Breast epithelium (tissue), 4 donors: ENCODE measurements at regions not wholly inside any gene's neighbourhood (a gene's known extent, or its start where the extent isn't known, plus 50 kb on each side); places are given as distances from the start of the nearest gene placed in this dataset.

Experiments used
- DNase-seq, 2 donors: peaks; one replicate each; pipeline ENCODE4 v3.0.0-alpha.2; 2019; ENCODE audit warnings: low spot score in 2 of 2
- H3K27ac ChIP-seq, 2 donors: fragments of 200-600 bp; sonication (generic) in 1 of 2; one replicate each; pipeline ENCODE4 v1.5.1; 2016 to 2019; ENCODE audit warnings: mild to moderate bottlenecking in 1 of 2
- H3K27me3 ChIP-seq, 2 donors: fragments of 200-600 bp; sonication (generic) in 1 of 2; one replicate each; pipeline versions ENCODE4 v1.5.1 to v1.6.0; 2017 to 2019; ENCODE audit warnings: control low read depth in 1 of 2, mild to moderate bottlenecking in 1 of 2
- H3K36me3 ChIP-seq: fragments of 200-600 bp; one replicate; pipeline ENCODE4 v1.5.1; 2019
- H3K4me1 ChIP-seq, 2 donors: fragments of 200-600 bp; sonication (generic); one replicate each; pipeline ENCODE4 v1.5.1; 2016 to 2019; ENCODE audit warnings: control low read depth in 1 of 2
- H3K4me3 ChIP-seq, 3 donors: fragments of 200-600 bp; sonication (generic); 1 replicate in 2 of 3; 2 replicates in 1 of 3; pipeline ENCODE4 v1.5.1; 2016 to 2019; ENCODE audit warnings: mild to moderate bottlenecking in 3 of 3, moderate library complexity in 2 of 3
- H3K9me3 ChIP-seq, 2 donors: fragments of 200-600 bp; sonication (generic) in 1 of 2; one replicate each; pipeline ENCODE4 v1.5.1; 2016 to 2019; ENCODE audit warnings: control low read depth in 1 of 2
- POLR2A ChIP-seq: fragments of 450-650 bp; IDR thresholded peaks from one replicate; pipeline ENCODE4 v1.6.1; 2016; ENCODE audit warnings: antibody characterized with exemption, mild to moderate bottlenecking, moderate library complexity
- POLR2AphosphoS5 ChIP-seq, 3 donors: sonication (generic); formaldehyde crosslinking; IDR thresholded peaks; one replicate each; pipeline ENCODE4 v1.6.1; 2017; ENCODE audit warnings: antibody characterized with exemption in 3 of 3
- intact Hi-C: fragments of 100-400 bp; cut with DNase I; formaldehyde crosslinking; loops from one replicate; pipeline ENCODE4 v1.15.1; 2023; ENCODE audit warnings: low total_unique reads
- TF ChIP-seq, protein P1 (sequence below), 3 donors: fragments of 450-650 bp; IDR thresholded peaks; one replicate each; pipeline ENCODE4 v1.5.1; 2016 to 2017; ENCODE audit warnings: antibody characterized with exemption in 3 of 3, mild to moderate bottlenecking in 3 of 3, moderate library complexity in 3 of 3

DNA sequence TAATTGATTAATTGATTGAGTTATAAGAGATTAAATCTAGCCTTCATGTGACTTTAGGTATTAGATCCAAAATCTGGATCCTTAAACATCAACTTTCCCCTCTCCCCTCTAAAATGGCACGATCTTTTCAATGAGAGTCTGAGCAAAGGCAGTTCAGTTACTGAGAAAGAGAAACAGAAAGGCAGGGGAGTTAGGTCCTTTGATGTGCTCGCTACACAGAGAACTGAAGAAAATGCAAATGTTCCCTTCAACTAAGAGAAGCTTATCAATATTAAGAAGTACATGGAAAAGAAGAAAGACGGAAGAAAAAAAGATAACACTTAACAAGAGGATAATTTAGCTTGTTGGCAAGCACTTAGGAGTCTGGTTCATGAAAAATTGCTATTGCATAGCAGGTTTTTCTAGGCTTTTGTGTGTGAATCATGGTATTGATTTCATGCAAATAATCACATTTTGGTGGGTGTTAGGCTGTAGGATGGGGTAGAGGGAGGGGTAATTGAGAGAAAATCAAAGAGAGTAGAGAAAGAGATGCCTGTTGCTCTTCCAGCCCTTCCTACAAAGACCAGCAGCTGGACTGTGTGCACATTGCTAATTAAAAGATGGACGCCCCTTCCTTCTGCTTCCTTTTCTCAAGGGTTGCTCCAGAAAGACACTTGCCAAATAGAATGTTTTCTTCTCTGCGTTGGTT, 307.6 kb upstream of the PLXNA2 start:
- Histone ChIP-seq H3K9me3 (no peaks in the 10 kb centered on the region), H3K27me3 (no peaks in the 10 kb centered on the region), H3K4me3 (no peak overlapping the region), H3K36me3 (no peaks in the 10 kb centered on the region), H3K4me1 (no peaks in the 10 kb centered on the region), H3K27ac (no peak overlapping the region)
- TF ChIP-seq, protein P1, sequence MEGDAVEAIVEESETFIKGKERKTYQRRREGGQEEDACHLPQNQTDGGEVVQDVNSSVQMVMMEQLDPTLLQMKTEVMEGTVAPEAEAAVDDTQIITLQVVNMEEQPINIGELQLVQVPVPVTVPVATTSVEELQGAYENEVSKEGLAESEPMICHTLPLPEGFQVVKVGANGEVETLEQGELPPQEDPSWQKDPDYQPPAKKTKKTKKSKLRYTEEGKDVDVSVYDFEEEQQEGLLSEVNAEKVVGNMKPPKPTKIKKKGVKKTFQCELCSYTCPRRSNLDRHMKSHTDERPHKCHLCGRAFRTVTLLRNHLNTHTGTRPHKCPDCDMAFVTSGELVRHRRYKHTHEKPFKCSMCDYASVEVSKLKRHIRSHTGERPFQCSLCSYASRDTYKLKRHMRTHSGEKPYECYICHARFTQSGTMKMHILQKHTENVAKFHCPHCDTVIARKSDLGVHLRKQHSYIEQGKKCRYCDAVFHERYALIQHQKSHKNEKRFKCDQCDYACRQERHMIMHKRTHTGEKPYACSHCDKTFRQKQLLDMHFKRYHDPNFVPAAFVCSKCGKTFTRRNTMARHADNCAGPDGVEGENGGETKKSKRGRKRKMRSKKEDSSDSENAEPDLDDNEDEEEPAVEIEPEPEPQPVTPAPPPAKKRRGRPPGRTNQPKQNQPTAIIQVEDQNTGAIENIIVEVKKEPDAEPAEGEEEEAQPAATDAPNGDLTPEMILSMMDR (IDR thresholded peaks at IDR 0.05) = no peak
- TF ChIP-seq POLR2AphosphoS5 (IDR thresholded peaks at IDR 0.05) = no peak
- TF ChIP-seq POLR2A = no peak
- intact Hi-C loops = no loop called here
- DNase-seq = no peak

DNA sequence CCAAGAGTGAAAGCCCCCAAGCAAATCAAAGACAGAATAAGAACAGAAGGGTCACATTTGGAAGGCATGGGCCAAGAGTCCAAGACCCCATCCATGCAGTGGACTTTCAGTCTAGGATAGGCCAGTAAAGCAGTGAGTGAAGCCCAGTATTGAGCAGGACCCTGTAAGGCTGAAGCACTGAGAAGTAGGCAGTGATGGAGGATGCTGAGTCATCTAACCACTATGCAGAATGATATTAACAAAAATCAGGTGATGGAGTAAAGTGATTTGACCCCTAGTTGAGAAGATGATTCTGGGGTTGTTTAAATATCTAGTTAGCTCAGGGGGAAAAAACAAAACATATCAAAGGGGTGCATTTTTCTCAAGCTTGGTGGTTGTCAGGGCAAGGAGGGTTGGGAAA, 308.7 kb upstream of the PLXNA2 start:
- intact Hi-C loops = no loop called here
- no peak for DNase-seq
- H3K27ac ChIP-seq = no peak overlapping the region
- no peaks in the 10 kb centered on the region for H3K4me1 ChIP-seq
- H3K9me3 ChIP-seq = no peaks in the 10 kb centered on the region
- H3K4me3 ChIP-seq = no peak overlapping the region
- H3K36me3 ChIP-seq = no peaks in the 10 kb centered on the region
- TF ChIP-seq POLR2AphosphoS5 (IDR thresholded peaks at IDR 0.05) (no peak), POLR2A (no peak)
- TF ChIP-seq, protein P1 (IDR thresholded peaks at IDR 0.05) = no peak
- no peaks in the 10 kb centered on the region for H3K27me3 ChIP-seq

DNA sequence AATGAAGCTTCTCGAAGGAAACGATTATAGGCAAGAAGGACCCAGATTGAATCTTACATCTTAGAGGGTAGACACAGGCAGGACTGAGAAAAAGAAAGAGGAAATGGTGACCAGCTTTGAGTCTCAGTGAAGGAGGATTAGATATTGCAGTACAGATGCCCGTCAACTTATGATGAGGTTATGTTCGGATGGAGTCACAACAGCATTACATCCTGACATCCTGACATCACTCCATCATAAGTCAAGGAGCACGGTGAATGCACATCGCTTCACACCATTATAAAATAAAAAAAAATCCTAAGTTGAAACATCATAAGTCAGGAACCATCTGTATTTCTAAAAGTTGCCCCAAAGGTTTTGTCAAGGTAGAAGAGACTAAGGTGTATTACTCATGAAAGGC, 312.3 kb upstream of the PLXNA2 start:
- Histone ChIP-seq H3K4me1 (no peaks in the 10 kb centered on the region), H3K36me3 (no peaks in the 10 kb centered on the region), H3K27me3 (no peaks in the 10 kb centered on the region), H3K27ac (no peak overlapping the region), H3K4me3 (no peak overlapping the region), H3K9me3 (no peaks in the 10 kb centered on the region)
- TF ChIP-seq POLR2A (no peak), POLR2AphosphoS5 (IDR thresholded peaks at IDR 0.05) (no peak)
- TF ChIP-seq, protein P1 (IDR thresholded peaks at IDR 0.05) = no peak
- DNase-seq = no peak
- intact Hi-C loops = no loop called here

DNA sequence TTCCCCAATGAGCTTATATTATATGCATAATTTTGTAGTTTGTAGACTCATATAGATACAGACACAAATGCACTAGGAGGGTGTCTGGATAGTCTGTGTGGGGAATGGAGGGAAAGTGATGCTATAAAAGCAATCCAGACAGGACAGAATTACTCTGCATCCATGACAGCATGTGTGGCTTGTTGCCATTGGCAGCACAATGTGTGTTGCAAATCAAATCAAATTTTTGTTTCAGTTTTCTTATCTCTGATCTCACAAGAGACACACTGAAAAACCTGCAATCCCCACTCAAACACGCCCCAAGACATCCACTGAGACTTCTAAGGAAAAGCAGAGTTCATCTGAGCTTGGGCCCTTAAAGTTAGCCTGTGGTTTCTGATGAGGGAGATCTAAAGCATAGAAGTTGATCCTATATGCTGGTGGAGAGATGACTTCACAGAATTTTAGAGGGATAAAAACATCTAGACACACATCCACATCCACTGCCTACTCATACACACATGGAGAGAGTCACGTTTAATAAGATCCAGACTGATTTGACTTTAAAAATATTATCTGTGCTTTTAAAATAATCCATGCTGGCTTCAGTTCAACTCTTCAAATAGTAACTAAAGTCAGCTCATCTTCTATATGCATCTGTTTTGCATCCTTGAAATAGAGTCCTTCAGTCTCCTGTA, 313.0 kb upstream of the PLXNA2 start:
- H3K27ac ChIP-seq = no peak overlapping the region
- no peaks in the 10 kb centered on the region for H3K9me3 ChIP-seq
- no peaks in the 10 kb centered on the region for H3K36me3 ChIP-seq
- intact Hi-C loops = no loop called here
- DNase-seq = no peak
- H3K27me3 ChIP-seq = no peaks in the 10 kb centered on the region
- no peak overlapping the region for H3K4me3 ChIP-seq
- TF ChIP-seq POLR2A (no peak), POLR2AphosphoS5 (IDR thresholded peaks at IDR 0.05) (no peak)
- TF ChIP-seq, protein P1 (IDR thresholded peaks at IDR 0.05) = no peak
- H3K4me1 ChIP-seq = no peaks in the 10 kb centered on the region

DNA sequence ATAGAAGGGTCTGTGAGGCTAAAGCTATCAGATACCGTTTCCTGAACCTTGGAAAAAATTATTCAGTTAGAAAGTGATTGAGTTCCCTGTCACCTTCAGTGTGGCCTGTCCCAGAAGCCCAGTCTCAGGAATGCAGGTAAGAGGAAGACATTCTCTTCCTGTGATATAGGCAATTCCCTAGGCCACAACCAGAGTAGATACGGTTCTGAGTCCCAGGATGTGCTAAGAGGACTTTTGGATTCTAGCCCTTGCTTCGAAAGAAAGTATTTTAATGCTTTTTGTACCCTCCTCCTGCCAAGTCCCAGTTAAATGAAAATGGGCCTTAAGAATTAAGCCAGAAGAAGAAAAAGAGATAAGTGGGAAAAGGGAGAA, 313.5 kb upstream of the PLXNA2 start:
- DNase-seq = no peak
- Histone ChIP-seq H3K27ac (no peak overlapping the region), H3K27me3 (no peaks in the 10 kb centered on the region), H3K4me1 (no peaks in the 10 kb centered on the region), H3K36me3 (no peaks in the 10 kb centered on the region), H3K4me3 (no peak overlapping the region), H3K9me3 (no peaks in the 10 kb centered on the region)
- TF ChIP-seq POLR2AphosphoS5 (IDR thresholded peaks at IDR 0.05) (no peak), POLR2A (no peak)
- TF ChIP-seq, protein P1 (IDR thresholded peaks at IDR 0.05) = no peak
- intact Hi-C loops = no loop called here
